Calu3 (cell line): ENCODE measurements at regions not wholly inside any gene's neighbourhood (a gene's known extent, or its start where the extent isn't known, plus 50 kb on each side); places are given as distances from the start of the nearest gene placed in this dataset.

Source experiments
- BruUV-seq: library from RNA; stranded (reverse); fragments of 400-500 nt; replicated peaks from 2 replicates; lab custom pipeline; 2021; lab: Mats Ljungman, UMichigan
- CTCF ChIA-PET: fragments of 300-600 bp; sonication (Branson Sonifier 250); formaldehyde crosslinking; loops from one replicate; lab custom pipeline; 2022; ENCODE audit warnings: antibody characterized with exemption; lab: Charles Lee
- DNase-seq: peaks from one replicate; pipeline ENCODE4 v3.0.0; 2022
- H3K27ac Mint-ChIP-seq: one replicate; pipeline ENCODE4 v1.8.0; 2022; ENCODE audit warnings: mixed read lengths; ENCODE audit not compliant: unreplicated experiment
- H3K27me3 Mint-ChIP-seq: one replicate; pipeline ENCODE4 v1.8.0; 2022; ENCODE audit warnings: mixed read lengths; ENCODE audit not compliant: unreplicated experiment
- H3K36me3 Mint-ChIP-seq: one replicate; pipeline ENCODE4 v1.8.0; 2022; ENCODE audit warnings: mild to moderate bottlenecking, moderate library complexity, mixed read lengths; ENCODE audit not compliant: insufficient read depth, unreplicated experiment
- H3K4me1 Mint-ChIP-seq: one replicate; pipeline ENCODE4 v1.8.0; 2022; ENCODE audit warnings: mild to moderate bottlenecking, low read depth, mixed read lengths; ENCODE audit not compliant: unreplicated experiment
- H3K4me3 Mint-ChIP-seq: one replicate; pipeline ENCODE4 v1.8.0; 2022; ENCODE audit warnings: mild to moderate bottlenecking, low read depth, moderate library complexity, mixed read lengths; ENCODE audit not compliant: unreplicated experiment
- H3K9me3 Mint-ChIP-seq: one replicate; pipeline ENCODE4 v1.8.0; 2022; ENCODE audit warnings: low read depth, mixed read lengths; ENCODE audit not compliant: unreplicated experiment
- CTCF ChIP-seq: fragments of 200-600 bp; IDR thresholded peaks from one replicate; pipeline ENCODE4 v1.8.0; 2022; ENCODE audit warnings: antibody characterized with exemption; ENCODE audit not compliant: unreplicated experiment
- intact Hi-C: fragments of 100-400 bp; cut with micrococcal nuclease; formaldehyde crosslinking; loops from one replicate; pipeline ENCODE4 v1.10.0; 2022; ENCODE audit not compliant: unreplicated experiment

- BruUV-seq = no TSS peak
- intact Hi-C loops = no loop called here
- CTCF ChIA-PET = no interaction called here
- no peak overlapping the region for H3K27ac Mint-ChIP-seq
- H3K9me3 Mint-ChIP-seq = peaks cover 4% of the 10 kb centered on the region
- TF ChIP-seq CTCF = no peak
- H3K4me3 Mint-ChIP-seq = no peak overlapping the region
- H3K36me3 Mint-ChIP-seq = no peaks in the 10 kb centered on the region
- no peaks in the 10 kb centered on the region for H3K27me3 Mint-ChIP-seq
- no peaks in the 10 kb centered on the region for H3K4me1 Mint-ChIP-seq
- no peak for DNase-seq
These were observed 248.6 kb upstream of the VEGFC start for GRCh38 chr4:177041356-177041755.

GRCh38 chr4:177047070-177047850 is 254.5 kb upstream of the VEGFC start:
- Mint-ChIP-seq H3K27ac (no peak overlapping the region), H3K4me1 (no peaks in the 10 kb centered on the region), H3K36me3 (no peaks in the 10 kb centered on the region), H3K9me3 (no peaks in the 10 kb centered on the region), H3K27me3 (no peaks in the 10 kb centered on the region), H3K4me3 (no peak overlapping the region)
- CTCF ChIA-PET = interaction anchor here (0.7 to 1.8 kb wide), 7 partner anchors 46 to 670 kb away, joined by 3 to 46 read pairs (median 7); partner anchors contain the start of gene VEGFC
- intact Hi-C loops = loop anchor here (1.0 to 2.0 kb wide), 3 partner anchors 82 to 670 kb away; no protein-coding TSS in a partner anchor
- TF ChIP-seq CTCF = peak; percentile 59
- peak; percentile 73 for DNase-seq
- no TSS peak for BruUV-seq

- Mint-ChIP-seq H3K4me3 (no peak overlapping the region), H3K27me3 (no peaks in the 10 kb centered on the region), H3K9me3 (no peaks in the 10 kb centered on the region), H3K4me1 (no peaks in the 10 kb centered on the region), H3K36me3 (no peaks in the 10 kb centered on the region), H3K27ac (no peak overlapping the region)
- no TSS peak for BruUV-seq
- no peak for TF ChIP-seq CTCF
- no peak for DNase-seq
- CTCF ChIA-PET = interaction anchor here (0.7 to 1.8 kb wide), 6 partner anchors 46 to 671 kb away, joined by 3 to 46 read pairs (median 8); partner anchors contain the start of gene VEGFC
- intact Hi-C loops = loop anchor here (1.0 to 2.0 kb wide), 3 partner anchors 83 to 671 kb away; no protein-coding TSS in a partner anchor
These were observed 255.1 kb upstream of the VEGFC start for GRCh38 chr4:177047851-177048174.

DNA sequence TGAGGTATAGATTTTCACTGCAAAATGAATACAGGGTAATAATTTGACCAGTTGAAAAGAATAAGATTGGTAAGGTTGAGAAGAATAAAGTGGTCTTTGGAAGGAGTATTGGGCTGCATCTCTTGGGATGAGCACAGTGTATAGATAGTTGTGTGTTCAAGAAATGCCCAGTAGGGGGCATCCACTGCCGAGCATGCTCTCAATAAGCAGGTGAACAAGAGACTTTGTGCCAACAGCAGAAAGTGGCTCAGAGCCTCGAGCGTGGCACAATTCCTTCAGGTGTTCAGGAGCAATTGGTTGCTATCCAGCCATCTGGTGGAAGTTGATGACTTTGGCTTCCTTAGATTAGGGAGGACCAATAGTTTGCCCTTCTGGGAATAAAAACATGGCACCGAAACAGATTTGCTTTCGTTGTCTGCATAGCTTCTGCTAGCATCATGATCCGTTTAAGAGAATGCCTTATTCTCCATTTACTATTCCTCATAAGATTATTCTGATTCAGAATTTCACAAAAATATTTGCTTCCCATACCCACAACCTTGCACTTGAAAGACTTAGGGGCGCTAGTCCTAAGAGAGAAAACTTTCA is 258.1 kb upstream of the NEIL3 start:
- TF ChIP-seq CTCF = no peak
- Mint-ChIP-seq H3K27me3 (no peaks in the 10 kb centered on the region), H3K9me3 (no peaks in the 10 kb centered on the region), H3K36me3 (no peaks in the 10 kb centered on the region), H3K27ac (no peak overlapping the region), H3K4me1 (no peaks in the 10 kb centered on the region), H3K4me3 (no peak overlapping the region)
- intact Hi-C loops = loop anchor here (5.0 kb wide), 1 partner anchor 286 kb away; no protein-coding TSS in a partner anchor
- CTCF ChIA-PET = no interaction called here
- DNase-seq = peak; percentile 15
- no TSS peak for BruUV-seq
